Brain microvascular endothelial cell (primary cell): ENCODE measurements at regions not wholly inside any gene's neighbourhood (a gene's known extent, or its start where the extent isn't known, plus 50 kb on each side); places are given as distances from the start of the nearest gene placed in this dataset.

ENCODE experiments used
- DNase-seq: peaks from one replicate; pipeline ENCODE4 v3.0.0-alpha.2; 2020
- H3K27ac ChIP-seq: fragments of 250-450 bp; sonication (Bioruptor Pico); 2 replicates; pipeline ENCODE4 v1.5.1; 2020; ENCODE audit warnings: mild to moderate bottlenecking, moderate library complexity
- H3K27me3 ChIP-seq: fragments of 250-450 bp; sonication (Bioruptor Pico); replicated peaks from 2 replicates; pipeline ENCODE4 v1.5.1; 2020; ENCODE audit warnings: mild to moderate bottlenecking
- H3K36me3 ChIP-seq: fragments of 250-450 bp; sonication (Bioruptor Pico); replicated peaks from 2 replicates; pipeline ENCODE4 v1.5.1; 2020; ENCODE audit warnings: mild to moderate bottlenecking
- H3K4me3 ChIP-seq: 2 replicates; pipeline ENCODE4 v1.5.1; 2011; ENCODE audit warnings: low read depth, mild to moderate bottlenecking, control low read depth, low read length, moderate library complexity
- CTCF ChIP-seq: IDR thresholded peaks from 2 replicates; pipeline ENCODE4 v1.5.1; 2011; ENCODE audit warnings: low read depth, mild to moderate bottlenecking, moderate library complexity, low read length, control low read depth, inconsistent platforms; ENCODE audit errors: missing control alignments
- in situ Hi-C: cut with HindIII; loops from 2 replicates; pipeline ENCODE4 v1.10.0; 2017; ENCODE audit warnings: low sequenced_read_pairs, low pct_ligation_motif_present

GRCh38 chr1:38523568-38523939 lies 336.0 kb downstream of the RRAGC start:
- TF ChIP-seq CTCF: no peak
- no peaks in the 10 kb centered on the region for H3K36me3 ChIP-seq
- no peak for DNase-seq
- H3K27me3 ChIP-seq: no peaks in the 10 kb centered on the region
- H3K27ac ChIP-seq: no peak overlapping the region
- no peak overlapping the region for H3K4me3 ChIP-seq
- in situ Hi-C loops: no loop called here

GRCh38 chr1:38522915-38523567 lies 336.5 kb downstream of the RRAGC start:
- in situ Hi-C loops: no loop called here
- H3K27ac ChIP-seq: no peak overlapping the region
- H3K36me3 ChIP-seq: no peaks in the 10 kb centered on the region
- H3K4me3 ChIP-seq: no peak overlapping the region
- no peak for DNase-seq
- TF ChIP-seq CTCF: no peak
- no peaks in the 10 kb centered on the region for H3K27me3 ChIP-seq

- Histone ChIP-seq H3K36me3 (no peaks in the 10 kb centered on the region), H3K27me3 (no peaks in the 10 kb centered on the region), H3K4me3 (no peak overlapping the region), H3K27ac (no peak overlapping the region)
- DNase-seq: no peak
- in situ Hi-C loops: no loop called here
- TF ChIP-seq CTCF: no peak
Observed at GRCh38 chr1:38516560-38516959, 343.0 kb downstream of the RRAGC start.

- H3K27me3 ChIP-seq: no peaks in the 10 kb centered on the region
- in situ Hi-C loops: no loop called here
- no peak overlapping the region for H3K4me3 ChIP-seq
- no peak overlapping the region for H3K27ac ChIP-seq
- no peaks in the 10 kb centered on the region for H3K36me3 ChIP-seq
- TF ChIP-seq CTCF: no peak
- no peak for DNase-seq
Observed at GRCh38 chr1:38512789-38513188, 346.8 kb downstream of the RRAGC start.

- DNase-seq: no peak
- in situ Hi-C loops: no loop called here
- no peak overlapping the region for H3K27ac ChIP-seq
- no peak for TF ChIP-seq CTCF
- no peaks in the 10 kb centered on the region for H3K27me3 ChIP-seq
- H3K4me3 ChIP-seq: no peak overlapping the region
- H3K36me3 ChIP-seq: no peaks in the 10 kb centered on the region
Observed at GRCh38 chr1:38512024-38512767, 347.4 kb downstream of the RRAGC start.
